ENCODE measurements at regions not wholly inside any gene's neighbourhood (a gene's known extent, or its start where the extent isn't known, plus 50 kb on each side); places are given as distances from the start of the nearest gene placed in this dataset.
"Not testable (repeated sequence)": the region's sequence is repeated elsewhere in the genome, so short reads cannot be mapped to it uniquely, and the experiment has no call there.

GRCh38 chr5:130912088-130912487, 253.0 kb downstream of the HINT1 start:
- TF ChIP-seq CTCF (IDR thresholded peaks at IDR 0.05; ENCODE audit: low read depth, low read length), result no peak
- H3K4me3 ChIP-seq (replicated peaks in 1 of 2; ENCODE audit: low read depth in 2 of 2, low read length in 2 of 2), result no peak overlapping the region
- peak; percentile 5 to 7 for DNase-seq (ENCODE audit: low read depth in 2 of 2)

DNA sequence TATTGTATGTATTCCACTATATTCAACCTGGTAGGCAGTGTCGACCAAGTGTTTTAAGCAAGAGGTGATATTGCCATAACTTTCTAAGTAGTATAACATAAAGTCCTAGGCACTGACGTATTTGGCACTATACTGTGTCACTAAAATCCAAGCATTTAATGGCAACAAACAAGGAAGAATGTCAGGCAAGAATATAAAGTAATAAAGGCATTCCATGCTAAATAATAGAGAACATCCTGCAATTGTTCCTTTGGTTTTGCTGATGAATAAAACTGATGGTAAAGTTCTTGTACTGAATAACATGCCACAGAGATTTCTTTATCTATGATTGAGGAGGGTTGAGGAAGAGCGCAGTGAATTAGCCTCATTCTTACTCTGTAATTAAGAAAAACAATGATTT, 256.9 kb downstream of the HINT1 start:
- no peak overlapping the region for H3K4me3 ChIP-seq (replicated peaks in 1 of 2; ENCODE audit: low read depth in 2 of 2, low read length in 2 of 2)
- TF ChIP-seq CTCF (IDR thresholded peaks at IDR 0.05; ENCODE audit: low read depth, low read length), result no peak
- no peak for DNase-seq (ENCODE audit: low read depth in 2 of 2)

GRCh38 chr5:130897537-130898195, 267.4 kb downstream of the HINT1 start:
- DNase-seq (ENCODE audit: low read depth in 2 of 2); H3K4me3 ChIP-seq (replicated peaks in 1 of 2; ENCODE audit: low read depth in 2 of 2, low read length in 2 of 2): not testable (repeated sequence)

GRCh38 chr5:130897181-130897536, 267.9 kb downstream of the HINT1 start:
- H3K4me3 ChIP-seq (replicated peaks in 1 of 2; ENCODE audit: low read depth in 2 of 2, low read length in 2 of 2); DNase-seq (ENCODE audit: low read depth in 2 of 2): not testable (repeated sequence)

DNA sequence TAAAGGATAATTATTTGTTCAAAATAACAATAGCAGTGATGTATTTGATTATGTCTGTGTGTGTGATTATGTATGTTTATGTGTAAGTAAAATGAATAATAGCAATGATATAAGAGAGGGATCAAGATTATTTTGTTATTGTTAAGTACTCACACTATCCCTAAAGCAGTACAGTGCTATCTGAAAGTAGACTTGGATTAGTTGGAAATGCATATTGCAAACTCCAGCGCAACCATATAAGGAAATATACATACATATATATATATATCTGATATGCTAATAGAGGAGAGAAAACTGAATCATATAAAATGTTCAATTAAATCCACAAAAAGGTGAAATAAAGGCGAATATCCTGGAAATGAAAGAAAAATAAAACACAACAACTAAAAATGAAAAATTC, 268.4 kb downstream of the HINT1 start:
- no peak for DNase-seq (ENCODE audit: low read depth in 2 of 2)
- TF ChIP-seq CTCF (IDR thresholded peaks at IDR 0.05; ENCODE audit: low read depth, low read length), result no peak
- no peak overlapping the region for H3K4me3 ChIP-seq (replicated peaks in 1 of 2; ENCODE audit: low read depth in 2 of 2, low read length in 2 of 2)

- TF ChIP-seq CTCF (IDR thresholded peaks at IDR 0.05; ENCODE audit: low read depth, low read length), result no peak
- no peak for DNase-seq (ENCODE audit: low read depth in 2 of 2)
- no peak overlapping the region for H3K4me3 ChIP-seq (replicated peaks in 1 of 2; ENCODE audit: low read depth in 2 of 2, low read length in 2 of 2)
These were observed 272.1 kb downstream of the HINT1 start for GRCh38 chr5:130893006-130893405.

- no peak overlapping the region for H3K4me3 ChIP-seq (replicated peaks in 1 of 2; ENCODE audit: low read depth in 2 of 2, low read length in 2 of 2)
- DNase-seq (ENCODE audit: low read depth in 2 of 2), result no peak
- TF ChIP-seq CTCF (IDR thresholded peaks at IDR 0.05; ENCODE audit: low read depth, low read length), result no peak
These were observed 274.4 kb downstream of the HINT1 start for GRCh38 chr5:130890610-130891009.

GRCh38 chr5:130885691-130886090, 279.4 kb downstream of the HINT1 start:
- DNase-seq (ENCODE audit: low read depth in 2 of 2), result no peak
- TF ChIP-seq CTCF (IDR thresholded peaks at IDR 0.05; ENCODE audit: low read depth, low read length), result no peak
- no peak overlapping the region for H3K4me3 ChIP-seq (replicated peaks in 1 of 2; ENCODE audit: low read depth in 2 of 2, low read length in 2 of 2)

Measured in cardiac fibroblast (primary cell).